ENCODE measurements at regions not wholly inside any gene's neighbourhood (a gene's known extent, or its start where the extent isn't known, plus 50 kb on each side); places are given as distances from the start of the nearest gene placed in this dataset.

DNA sequence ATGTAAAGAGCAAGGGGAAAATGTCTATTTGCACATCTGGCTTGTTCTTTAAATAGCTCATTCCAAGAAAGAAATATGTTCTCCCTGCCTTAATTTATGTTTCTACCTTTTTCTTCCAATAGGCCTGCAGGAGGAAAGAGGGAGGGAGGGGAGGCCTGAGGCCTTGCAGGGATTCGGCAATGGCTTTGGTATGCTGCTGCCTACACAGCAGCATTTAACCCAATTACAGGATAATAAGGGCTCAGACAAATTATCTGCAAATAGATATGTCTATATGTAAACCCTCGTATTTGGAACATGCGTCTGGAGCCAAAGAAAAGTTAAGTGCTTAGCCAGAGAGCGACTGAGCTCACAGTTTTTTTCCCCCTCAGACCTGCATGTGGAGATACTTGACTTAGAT is 277.2 kb downstream of the CDC5L start:
- no peak for DNase-seq

- no peak for DNase-seq
These were observed 277.6 kb downstream of the CDC5L start for GRCh38 chr6:44665143-44665542.

DNA sequence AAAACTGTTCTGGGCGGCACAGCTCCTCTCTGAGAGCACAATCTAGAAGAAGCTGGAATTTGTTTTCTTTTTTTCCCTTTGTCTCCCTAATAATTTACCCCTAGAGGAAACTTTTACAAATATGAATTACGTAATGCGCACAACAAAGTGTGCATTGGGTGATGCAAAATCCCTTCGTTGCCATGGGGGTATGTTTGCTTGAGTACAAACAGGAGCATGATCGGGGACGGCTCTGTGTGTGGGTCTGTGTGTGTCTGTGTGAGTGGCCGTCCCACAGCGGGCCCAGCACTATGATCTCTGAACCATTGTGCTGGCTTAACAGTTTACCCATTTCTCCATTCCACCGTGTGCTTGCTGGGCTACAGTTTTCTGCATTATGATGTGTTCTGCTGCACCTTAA is 278.2 kb downstream of the CDC5L start:
- no peak for DNase-seq

DNA sequence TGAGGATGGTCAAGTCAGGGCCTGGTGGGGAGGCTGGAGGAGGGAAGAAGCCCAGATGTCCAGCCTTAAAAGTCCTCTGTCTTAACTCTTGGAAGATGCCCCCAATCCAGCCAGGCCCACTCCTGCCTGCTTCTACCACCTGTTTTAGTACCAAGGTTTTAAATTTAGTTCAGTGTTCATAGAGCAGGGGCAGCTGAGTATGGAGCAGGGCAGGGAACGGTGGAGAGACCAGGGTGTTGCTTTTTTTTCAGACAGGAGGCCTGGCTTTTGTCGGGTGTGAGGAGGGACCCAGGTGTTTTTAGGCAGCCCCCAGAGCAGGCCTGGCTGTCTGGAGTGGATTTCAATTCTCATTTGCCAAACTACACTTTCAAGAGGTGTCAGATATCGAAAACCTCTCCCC is 278.8 kb downstream of the CDC5L start:
- DNase-seq, result no peak

GRCh38 chr6:44667226-44667625 is 279.7 kb downstream of the CDC5L start:
- no peak for DNase-seq

- peak; percentile 65 for DNase-seq
These were observed 280.3 kb downstream of the CDC5L start for GRCh38 chr6:44667668-44668390.

GRCh38 chr6:44668391-44668930 is 281.0 kb downstream of the CDC5L start:
- DNase-seq, result no peak

DNA sequence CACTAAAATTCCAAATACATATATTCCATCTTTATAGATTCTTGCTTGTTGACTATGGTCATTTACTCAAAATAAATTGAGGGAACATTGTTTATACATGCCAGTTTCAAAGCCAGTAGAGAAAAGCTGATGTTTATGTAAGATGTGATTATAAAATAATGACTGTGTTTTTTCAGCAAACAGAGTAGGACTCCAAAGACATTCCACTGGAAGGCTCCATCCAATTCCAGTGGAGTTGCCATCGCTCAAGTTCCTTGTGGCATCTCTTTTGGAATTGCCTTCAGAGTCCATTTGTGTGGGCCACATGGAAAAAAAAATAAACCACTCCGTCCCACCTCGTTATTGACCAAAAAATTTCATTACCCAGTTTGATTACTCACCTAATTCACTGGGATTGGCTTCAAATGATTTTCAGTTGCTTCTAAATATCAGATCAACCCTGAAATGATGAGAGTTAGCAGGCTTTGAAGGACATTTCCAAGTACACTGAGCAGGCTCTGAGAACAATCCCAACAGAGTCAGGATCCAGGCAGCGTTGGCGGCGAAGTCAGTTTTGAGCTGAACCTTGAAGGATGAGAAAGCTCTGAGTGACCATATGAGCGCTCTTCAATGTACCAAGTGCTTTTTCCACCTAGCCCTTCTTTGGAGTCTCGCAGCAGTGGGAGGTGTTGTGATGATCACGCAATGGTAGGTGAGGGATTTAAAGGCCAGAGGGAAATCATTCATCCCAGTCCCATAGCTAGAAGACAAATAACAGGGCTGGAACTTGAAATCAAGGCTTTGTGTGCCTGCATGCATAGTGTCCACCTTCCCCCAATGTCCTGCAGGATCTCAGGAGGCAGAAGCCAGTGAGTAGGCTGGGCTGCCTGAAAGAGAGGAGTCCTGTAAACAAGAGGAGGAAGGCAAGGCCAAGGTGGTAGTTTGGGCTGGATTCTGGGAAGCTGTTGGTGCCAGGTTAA is 281.7 kb downstream of the CDC5L start:
- DNase-seq, result no peak

- no peak for DNase-seq
These were observed 282.6 kb downstream of the CDC5L start for GRCh38 chr6:44670146-44670545.

GRCh38 chr6:44671333-44671732 is 283.8 kb downstream of the CDC5L start:
- DNase-seq, result no peak

DNA sequence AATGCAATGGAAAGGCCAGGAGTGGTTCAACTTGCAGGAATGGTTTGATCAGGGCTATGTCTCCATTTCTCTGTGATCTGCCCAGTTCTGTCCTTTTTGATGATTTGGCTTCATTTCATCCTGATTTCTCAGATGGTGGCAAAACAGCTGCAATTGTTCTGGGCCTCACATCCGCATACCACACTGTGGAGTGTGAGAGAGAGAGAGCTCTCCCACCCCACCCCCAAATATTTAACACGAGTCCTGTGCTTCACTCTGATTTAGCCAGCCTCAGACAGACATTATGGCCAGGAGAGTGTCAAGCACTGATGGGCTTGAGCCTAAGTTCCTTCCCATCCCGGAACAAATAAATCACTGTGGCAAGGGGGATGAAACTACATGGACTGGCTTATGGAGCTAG is 284.6 kb downstream of the CDC5L start:
- no peak for DNase-seq

- DNase-seq, result no peak
These were observed 285.3 kb downstream of the CDC5L start for GRCh38 chr6:44672841-44673240.

DNA sequence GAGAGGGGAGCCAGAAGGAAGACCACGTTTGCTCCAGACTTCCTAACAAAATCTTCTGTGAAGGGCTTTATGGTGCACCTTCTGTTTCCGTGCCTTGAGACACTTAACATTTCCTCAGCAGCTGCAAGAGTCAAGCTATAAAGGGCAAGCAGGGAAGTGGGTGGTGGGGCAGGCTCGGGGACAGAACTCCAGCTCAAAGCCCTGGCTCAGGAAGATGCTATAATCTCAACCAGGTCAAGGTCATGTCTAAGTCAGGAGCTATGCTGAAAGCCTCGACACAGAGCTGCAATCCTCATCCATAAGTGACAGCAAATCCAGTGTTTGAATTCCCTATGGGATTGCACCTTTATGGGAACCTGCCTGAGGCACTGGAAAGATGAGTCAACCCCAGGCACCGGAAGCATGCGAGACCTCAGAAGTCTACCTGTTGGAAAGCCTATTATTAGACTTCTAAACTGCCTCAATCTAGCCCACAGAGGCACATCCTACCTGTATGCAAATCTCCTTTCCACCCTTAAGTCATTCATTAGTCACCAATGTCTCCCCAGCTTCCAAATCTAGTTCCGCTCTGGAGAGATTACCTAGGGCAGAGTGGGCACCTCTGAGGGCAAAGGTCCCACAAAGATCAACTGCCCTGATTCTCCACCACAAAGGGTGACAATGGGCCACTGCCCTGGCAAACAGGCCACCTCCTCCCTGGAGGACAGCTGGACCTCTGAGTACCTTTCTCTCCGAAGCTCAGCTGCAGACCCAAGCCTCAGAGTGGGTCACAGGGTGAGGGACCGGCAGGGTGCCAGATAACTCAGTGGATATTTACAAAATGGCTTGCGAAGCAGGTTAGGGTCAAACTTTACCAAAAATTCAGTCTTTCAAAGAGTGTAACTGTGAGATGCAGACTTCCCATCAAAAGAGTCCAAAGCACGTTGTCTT is 287.0 kb downstream of the CDC5L start:
- no peak for DNase-seq

- DNase-seq, result no peak
These were observed 287.9 kb downstream of the CDC5L start for GRCh38 chr6:44675449-44675848.

- no peak for DNase-seq
These were observed 288.8 kb downstream of the CDC5L start for GRCh38 chr6:44676246-44676790.

DNA sequence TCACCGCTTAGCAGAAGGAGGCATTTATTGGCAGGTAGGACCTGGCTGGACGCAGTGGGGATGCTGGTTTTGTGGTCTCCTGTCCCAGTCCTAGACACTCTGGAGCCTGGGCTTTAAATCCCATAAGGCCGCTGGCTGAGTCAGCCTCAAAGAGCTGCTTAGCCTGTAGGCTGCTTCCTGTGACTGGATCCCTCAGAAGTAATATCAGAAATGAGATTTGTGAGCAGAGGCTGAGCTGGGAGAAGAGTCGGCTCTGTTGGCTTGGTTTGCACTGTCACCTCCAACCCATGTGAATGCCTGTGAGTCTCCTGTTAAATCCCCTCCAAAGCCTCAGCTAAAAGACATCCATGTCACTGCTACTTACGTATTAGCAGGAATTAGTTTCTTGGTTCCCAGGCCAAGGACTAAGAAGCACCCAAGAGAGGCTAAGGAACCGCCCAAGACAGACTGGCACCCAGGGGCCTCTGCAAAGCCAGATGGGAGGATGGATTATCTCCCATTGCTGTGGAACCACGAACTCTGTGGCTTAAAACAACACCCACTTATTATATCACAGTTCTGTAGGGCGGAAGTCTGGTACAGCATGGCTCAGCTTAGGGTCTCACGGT is 289.4 kb downstream of the CDC5L start:
- no peak for DNase-seq

GRCh38 chr6:44678252-44678935 is 290.9 kb downstream of the CDC5L start:
- DNase-seq, result no peak

GRCh38 chr6:44679438-44680201 is 292.1 kb downstream of the CDC5L start:
- DNase-seq, result no peak

DNA sequence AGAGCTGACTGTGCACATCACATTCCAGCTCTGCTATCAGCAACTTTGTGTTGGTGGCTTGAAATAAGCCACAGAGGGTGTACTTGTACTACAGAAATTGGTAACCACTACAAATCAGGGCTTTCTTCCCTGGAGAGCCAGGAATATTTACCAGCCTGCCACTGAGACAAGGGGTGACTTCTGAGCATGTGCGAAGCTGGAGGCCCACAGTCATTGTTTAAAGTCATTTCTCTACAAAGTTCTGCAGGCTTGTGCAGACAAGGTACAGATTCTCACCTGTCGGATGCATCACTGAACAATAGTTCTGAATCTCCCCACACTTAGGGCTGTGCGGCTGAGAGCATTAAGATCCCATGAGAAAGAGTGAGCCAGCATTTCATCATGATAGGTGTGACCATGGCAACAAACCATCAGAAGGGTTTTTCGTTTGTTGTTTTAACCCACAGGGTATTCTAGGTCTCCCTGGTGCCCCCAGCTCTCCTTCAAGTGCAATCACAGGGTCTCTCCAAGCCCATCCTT is 292.8 kb downstream of the CDC5L start:
- DNase-seq, result no peak

GRCh38 chr6:44681761-44682160 is 294.3 kb downstream of the CDC5L start:
- no peak for DNase-seq

Data from stimulated activated CD8-positive, alpha-beta memory T cell treated with anti-CD3 and anti-CD28 coated beads, Interleukin-4, amount 100 ng/mL, for 48 hours (primary cell).